ENCODE measurements at regions not wholly inside any gene's neighbourhood (a gene's known extent, or its start where the extent isn't known, plus 50 kb on each side); places are given as distances from the start of the nearest gene placed in this dataset.

DNA sequence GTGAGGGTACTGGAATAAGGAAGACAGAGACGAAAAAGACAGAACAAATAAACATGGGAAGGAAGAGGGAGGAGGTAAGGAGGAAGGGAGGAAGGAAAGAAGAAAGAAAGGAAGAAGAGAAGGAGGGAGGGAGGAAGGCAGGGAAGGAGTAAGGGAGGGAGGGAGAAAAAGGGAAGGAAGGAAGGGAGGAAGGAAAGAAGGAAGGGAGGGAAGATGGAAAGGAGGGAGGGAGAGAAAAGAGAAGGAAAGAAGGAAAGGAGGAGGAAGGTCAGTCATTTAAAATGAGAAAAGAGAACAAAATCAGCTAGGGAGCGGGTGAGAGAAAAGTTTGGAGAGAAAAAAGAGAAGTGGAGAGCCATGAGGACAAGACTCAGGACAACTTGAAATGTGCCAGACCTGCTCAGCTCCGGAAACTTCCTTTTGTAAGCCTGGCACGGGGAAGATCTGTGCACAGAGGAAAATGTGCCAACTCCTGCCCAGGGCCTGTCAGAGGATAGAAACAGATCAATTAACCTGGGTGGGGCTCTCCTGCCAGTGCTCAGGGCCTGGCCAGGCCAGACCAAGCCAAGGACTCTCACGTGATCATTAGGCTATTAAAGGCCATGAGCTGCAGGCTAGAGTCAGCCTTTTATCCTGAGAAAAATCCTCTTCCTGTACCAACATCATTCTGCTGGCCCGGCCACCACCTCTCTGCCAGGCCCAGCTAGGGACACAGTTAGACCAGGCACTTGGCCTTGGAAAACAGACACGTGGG, 50.1 kb upstream of the BCL6 start:
- no peaks in the 10 kb centered on the region for H3K36me3 ChIP-seq (ENCODE audit: control insufficient read depth, insufficient read depth, low read length)
- H3K27me3 ChIP-seq (ENCODE audit: control insufficient read depth, insufficient read depth, low read length), result no peaks in the 10 kb centered on the region
- H3K9ac ChIP-seq (ENCODE audit: low read length), result no peak overlapping the region
- no peaks in the 10 kb centered on the region for H3K9me3 ChIP-seq (ENCODE audit: control insufficient read depth, low read length)
- no peak overlapping the region for H3K4me3 ChIP-seq (ENCODE audit: low read length)
- peaks cover 5% of the 10 kb centered on the region for H3K4me1 ChIP-seq (ENCODE audit: control insufficient read depth, insufficient read depth, low read length)

DNA sequence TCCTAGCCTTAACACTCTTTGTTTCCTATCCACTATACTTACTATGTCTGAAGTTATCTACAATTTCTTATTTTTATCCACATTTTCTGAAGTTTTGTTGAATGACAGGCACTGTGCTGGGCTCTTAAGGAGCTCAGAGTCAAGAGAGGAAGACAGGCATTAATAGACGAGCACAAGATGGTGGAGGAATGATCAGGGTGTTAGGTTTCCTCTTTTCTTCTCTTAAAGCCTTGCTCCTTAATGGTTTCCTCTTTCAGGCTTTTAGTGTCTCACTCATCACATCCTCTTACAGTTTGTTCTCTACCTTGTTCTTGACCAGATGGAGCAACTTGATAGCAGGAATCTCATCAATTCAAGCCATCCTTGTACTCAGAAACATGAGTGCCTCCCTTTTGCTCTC, 52.9 kb upstream of the BCL6 start:
- Histone ChIP-seq H3K9ac (ENCODE audit: low read length) (no peak overlapping the region), H3K9me3 (ENCODE audit: control insufficient read depth, low read length) (no peaks in the 10 kb centered on the region), H3K36me3 (ENCODE audit: control insufficient read depth, insufficient read depth, low read length) (no peaks in the 10 kb centered on the region), H3K27me3 (ENCODE audit: control insufficient read depth, insufficient read depth, low read length) (no peaks in the 10 kb centered on the region), H3K4me3 (ENCODE audit: low read length) (no peak overlapping the region), H3K4me1 (ENCODE audit: control insufficient read depth, insufficient read depth, low read length) (peaks cover 5% of the 10 kb centered on the region)

- Histone ChIP-seq H3K36me3 (ENCODE audit: control insufficient read depth, insufficient read depth, low read length) (no peaks in the 10 kb centered on the region), H3K27me3 (ENCODE audit: control insufficient read depth, insufficient read depth, low read length) (no peaks in the 10 kb centered on the region), H3K4me3 (ENCODE audit: low read length) (no peak overlapping the region), H3K9me3 (ENCODE audit: control insufficient read depth, low read length) (no peaks in the 10 kb centered on the region), H3K9ac (ENCODE audit: low read length) (no peak overlapping the region), H3K4me1 (ENCODE audit: control insufficient read depth, insufficient read depth, low read length) (peaks cover 5% of the 10 kb centered on the region)
These were observed 53.6 kb upstream of the BCL6 start for GRCh38 chr3:187798531-187799530.

DNA sequence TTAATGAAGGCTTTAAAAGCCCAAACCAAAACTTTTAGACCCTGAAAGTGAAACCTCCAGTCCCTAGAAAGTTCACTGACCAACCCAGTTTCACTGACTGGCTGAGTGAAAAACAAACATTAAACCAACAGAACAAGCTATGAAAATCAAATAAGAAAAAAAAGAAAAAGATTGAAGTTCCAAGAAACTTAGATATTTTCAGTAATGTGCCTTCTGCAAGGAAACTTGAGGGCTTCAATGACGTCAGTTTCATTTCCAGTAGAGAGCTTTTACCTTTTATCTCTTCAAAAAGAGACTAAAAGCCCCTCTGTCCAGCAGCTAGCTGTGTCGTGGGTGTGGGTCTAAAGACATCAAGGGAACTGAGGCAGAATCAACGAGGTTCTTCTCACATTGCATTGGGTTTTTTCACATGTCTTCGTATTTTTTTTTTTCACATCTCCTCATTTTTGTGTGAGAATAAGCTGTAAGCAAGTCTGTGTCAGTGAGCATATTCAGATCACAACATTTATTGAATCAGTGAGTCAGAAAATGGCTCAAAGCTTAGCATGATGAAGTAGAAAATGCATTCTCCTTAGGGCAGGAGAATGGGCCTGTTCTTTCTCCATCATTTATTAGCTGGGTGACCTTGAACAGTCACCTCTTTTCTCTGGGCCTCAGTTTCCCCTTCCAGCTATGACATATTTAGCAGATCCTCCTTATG, 54.8 kb upstream of the BCL6 start:
- Histone ChIP-seq H3K36me3 (ENCODE audit: control insufficient read depth, insufficient read depth, low read length) (no peaks in the 10 kb centered on the region), H3K27me3 (ENCODE audit: control insufficient read depth, insufficient read depth, low read length) (no peaks in the 10 kb centered on the region), H3K9me3 (ENCODE audit: control insufficient read depth, low read length) (no peaks in the 10 kb centered on the region), H3K9ac (ENCODE audit: low read length) (no peak overlapping the region), H3K4me3 (ENCODE audit: low read length) (no peak overlapping the region), H3K4me1 (ENCODE audit: control insufficient read depth, insufficient read depth, low read length) (peaks cover 5% of the 10 kb centered on the region)

- Histone ChIP-seq H3K9ac (ENCODE audit: low read length) (no peak overlapping the region), H3K9me3 (ENCODE audit: control insufficient read depth, low read length) (no peaks in the 10 kb centered on the region), H3K27me3 (ENCODE audit: control insufficient read depth, insufficient read depth, low read length) (no peaks in the 10 kb centered on the region), H3K36me3 (ENCODE audit: control insufficient read depth, insufficient read depth, low read length) (no peaks in the 10 kb centered on the region), H3K4me1 (ENCODE audit: control insufficient read depth, insufficient read depth, low read length) (peaks cover 5% of the 10 kb centered on the region), H3K4me3 (ENCODE audit: low read length) (no peak overlapping the region)
These were observed 55.9 kb upstream of the BCL6 start for GRCh38 chr3:187801152-187801551.

DNA sequence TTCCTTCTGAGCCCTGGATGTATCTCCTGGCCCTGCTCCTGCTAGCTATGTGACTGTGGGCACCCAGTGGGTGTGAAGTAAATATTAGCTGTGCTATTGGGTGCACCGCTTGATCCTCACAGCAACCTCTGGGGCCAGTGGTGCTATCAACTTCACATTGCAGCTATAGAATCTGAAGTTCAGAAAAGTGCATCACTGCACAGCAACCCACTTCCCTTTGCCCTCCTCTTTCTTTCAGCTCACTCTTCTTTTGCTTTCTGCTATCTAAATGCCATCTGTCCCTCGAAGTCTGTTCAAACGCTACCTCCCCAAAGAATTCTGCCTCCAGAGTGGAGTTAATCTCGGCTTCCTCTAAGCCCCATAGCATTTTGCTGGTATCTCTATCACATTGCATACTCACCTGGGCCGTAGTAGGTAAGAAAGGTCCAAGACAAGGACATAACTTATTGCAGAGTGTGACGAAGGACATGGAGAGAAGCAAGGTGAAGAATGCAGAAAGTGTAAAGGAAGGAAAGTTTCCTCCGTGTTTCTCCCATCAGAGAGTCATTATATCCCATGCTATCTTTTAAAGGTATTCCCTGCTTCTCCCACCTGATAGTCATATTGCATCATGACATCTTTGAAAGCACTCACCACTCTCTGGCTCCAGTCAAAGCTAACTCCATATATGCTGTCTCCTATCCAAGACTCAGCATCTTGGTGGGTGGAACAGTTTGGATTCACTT, 57.1 kb upstream of the BCL6 start:
- Histone ChIP-seq H3K27me3 (ENCODE audit: control insufficient read depth, insufficient read depth, low read length) (no peaks in the 10 kb centered on the region), H3K4me1 (ENCODE audit: control insufficient read depth, insufficient read depth, low read length) (peaks cover 5% of the 10 kb centered on the region), H3K9ac (ENCODE audit: low read length) (no peak overlapping the region), H3K4me3 (ENCODE audit: low read length) (no peak overlapping the region), H3K9me3 (ENCODE audit: control insufficient read depth, low read length) (no peaks in the 10 kb centered on the region), H3K36me3 (ENCODE audit: control insufficient read depth, insufficient read depth, low read length) (no peaks in the 10 kb centered on the region)

DNA sequence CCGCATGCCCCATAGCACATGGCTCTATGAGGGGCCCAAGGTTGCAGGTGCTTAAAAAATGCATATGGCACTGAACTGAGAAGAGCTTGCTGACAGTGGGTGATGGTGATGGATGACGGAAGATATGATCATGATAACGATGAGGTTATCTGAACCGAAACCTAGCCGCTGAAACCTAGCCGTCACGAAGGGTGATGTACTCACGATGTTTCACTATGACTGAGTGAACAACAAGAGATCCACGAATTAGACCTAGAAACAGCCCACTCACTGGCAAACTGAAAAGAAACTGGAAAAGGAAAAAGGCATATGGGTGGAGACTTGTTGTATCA, 57.6 kb upstream of the BCL6 start:
- Histone ChIP-seq H3K9me3 (ENCODE audit: control insufficient read depth, low read length) (no peaks in the 10 kb centered on the region), H3K36me3 (ENCODE audit: control insufficient read depth, insufficient read depth, low read length) (no peaks in the 10 kb centered on the region), H3K27me3 (ENCODE audit: control insufficient read depth, insufficient read depth, low read length) (no peaks in the 10 kb centered on the region), H3K4me1 (ENCODE audit: control insufficient read depth, insufficient read depth, low read length) (peaks cover 5% of the 10 kb centered on the region), H3K4me3 (ENCODE audit: low read length) (no peak overlapping the region), H3K9ac (ENCODE audit: low read length) (no peak overlapping the region)

GRCh38 chr3:187804120-187804744, 59.0 kb upstream of the BCL6 start:
- Histone ChIP-seq H3K4me1 (ENCODE audit: control insufficient read depth, insufficient read depth, low read length) (peaks cover 16% of the 10 kb centered on the region), H3K4me3 (ENCODE audit: low read length) (no peak overlapping the region), H3K9me3 (ENCODE audit: control insufficient read depth, low read length) (no peaks in the 10 kb centered on the region), H3K27me3 (ENCODE audit: control insufficient read depth, insufficient read depth, low read length) (no peaks in the 10 kb centered on the region), H3K9ac (ENCODE audit: low read length) (no peak overlapping the region), H3K36me3 (ENCODE audit: control insufficient read depth, insufficient read depth, low read length) (no peaks in the 10 kb centered on the region)

- Histone ChIP-seq H3K4me1 (ENCODE audit: control insufficient read depth, insufficient read depth, low read length) (peaks cover 17% of the 10 kb centered on the region), H3K27me3 (ENCODE audit: control insufficient read depth, insufficient read depth, low read length) (no peaks in the 10 kb centered on the region), H3K9ac (ENCODE audit: low read length) (no peak overlapping the region), H3K9me3 (ENCODE audit: control insufficient read depth, low read length) (no peaks in the 10 kb centered on the region), H3K4me3 (ENCODE audit: low read length) (no peak overlapping the region), H3K36me3 (ENCODE audit: control insufficient read depth, insufficient read depth, low read length) (no peaks in the 10 kb centered on the region)
These were observed 59.5 kb upstream of the BCL6 start for GRCh38 chr3:187804745-187805121.

DNA sequence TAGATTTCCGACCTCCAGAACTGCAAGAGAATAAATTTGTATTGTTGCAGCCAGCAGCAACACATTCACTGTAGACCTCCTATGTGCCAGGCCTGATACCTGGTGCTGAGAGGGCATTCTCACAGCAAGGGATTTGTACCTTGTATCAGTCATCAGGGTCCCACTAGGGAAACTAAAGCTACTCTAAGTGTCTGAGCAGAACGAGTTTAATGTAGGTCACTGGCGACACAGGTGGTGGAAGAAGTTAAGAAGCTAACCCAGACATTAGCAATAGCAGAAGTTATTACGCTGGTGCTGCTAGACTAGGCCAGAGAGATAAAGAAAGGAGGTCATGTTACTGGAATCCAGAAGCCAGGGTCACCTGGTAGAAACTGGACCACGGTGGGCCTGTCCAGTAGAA, 60.5 kb upstream of the BCL6 start:
- H3K9me3 ChIP-seq (ENCODE audit: control insufficient read depth, low read length), result no peaks in the 10 kb centered on the region
- no peak overlapping the region for H3K9ac ChIP-seq (ENCODE audit: low read length)
- H3K36me3 ChIP-seq (ENCODE audit: control insufficient read depth, insufficient read depth, low read length), result no peaks in the 10 kb centered on the region
- H3K4me3 ChIP-seq (ENCODE audit: low read length), result no peak overlapping the region
- peaks cover 12% of the 10 kb centered on the region for H3K4me1 ChIP-seq (ENCODE audit: control insufficient read depth, insufficient read depth, low read length)
- no peaks in the 10 kb centered on the region for H3K27me3 ChIP-seq (ENCODE audit: control insufficient read depth, insufficient read depth, low read length)

GRCh38 chr3:187807086-187807862, 62.0 kb upstream of the BCL6 start:
- Histone ChIP-seq H3K27me3 (ENCODE audit: control insufficient read depth, insufficient read depth, low read length) (no peaks in the 10 kb centered on the region), H3K9me3 (ENCODE audit: control insufficient read depth, low read length) (no peaks in the 10 kb centered on the region), H3K36me3 (ENCODE audit: control insufficient read depth, insufficient read depth, low read length) (no peaks in the 10 kb centered on the region), H3K9ac (ENCODE audit: low read length) (no peak overlapping the region), H3K4me1 (ENCODE audit: control insufficient read depth, insufficient read depth, low read length) (peaks cover 12% of the 10 kb centered on the region), H3K4me3 (ENCODE audit: low read length) (no peak overlapping the region)

Data from mucosa of stomach (tissue), 1 donor.